RWPE2 (cell line): ENCODE measurements at regions not wholly inside any gene's neighbourhood (a gene's known extent, or its start where the extent isn't known, plus 50 kb on each side); places are given as distances from the start of the nearest gene placed in this dataset.

ENCODE experiments used
- ATAC-seq: fragments of 200-7000 bp; cut with Tn5 transposase; 3 replicates; pipeline ENCODE4 v1.9.1; 2021; ENCODE audit warnings: low read depth
- DNase-seq: peaks from one replicate; pipeline ENCODE4 v3.0.0-alpha.2; 2020; ENCODE audit warnings: low spot score
- H3K27ac ChIP-seq: fragments of 450-650 bp; 2 replicates; pipeline ENCODE4 v1.5.1; 2017; ENCODE audit warnings: mild to moderate bottlenecking; ENCODE audit not compliant: poor library complexity, severe bottlenecking
- H3K27me3 ChIP-seq: fragments of 250-450 bp; sonication (Bioruptor Pico); 2 replicates; pipeline ENCODE4 v1.5.1; 2021; ENCODE audit warnings: mild to moderate bottlenecking, moderate library complexity; ENCODE audit not compliant: insufficient read depth, poor library complexity, severe bottlenecking
- H3K36me3 ChIP-seq: fragments of 250-450 bp; sonication (Bioruptor Pico); 2 replicates; pipeline ENCODE4 v1.5.1; 2020; ENCODE audit warnings: low read depth, mild to moderate bottlenecking, moderate library complexity
- H3K4me1 ChIP-seq: fragments of 250-450 bp; sonication (Bioruptor Pico); 2 replicates; pipeline ENCODE4 v1.5.1; 2021; ENCODE audit warnings: mild to moderate bottlenecking, moderate library complexity; ENCODE audit not compliant: insufficient read depth, poor library complexity, severe bottlenecking
- H3K4me3 ChIP-seq: fragments of 250-450 bp; sonication (Bioruptor Pico); 2 replicates; pipeline ENCODE4 v1.5.1; 2021; ENCODE audit warnings: mild to moderate bottlenecking, moderate library complexity; ENCODE audit not compliant: severe bottlenecking
- H3K9me3 ChIP-seq: fragments of 250-450 bp; sonication (Bioruptor Pico); 2 replicates; pipeline ENCODE4 v1.5.1; 2021; ENCODE audit warnings: mild to moderate bottlenecking, moderate library complexity; ENCODE audit not compliant: severe bottlenecking
- TF ChIP-seq, protein P1 (sequence below): fragments of 450-650 bp; IDR thresholded peaks from one replicate; pipeline ENCODE4 v1.5.1; 2017; ENCODE audit warnings: mild to moderate bottlenecking, moderate library complexity; ENCODE audit not compliant: poor library complexity, severe bottlenecking

DNA sequence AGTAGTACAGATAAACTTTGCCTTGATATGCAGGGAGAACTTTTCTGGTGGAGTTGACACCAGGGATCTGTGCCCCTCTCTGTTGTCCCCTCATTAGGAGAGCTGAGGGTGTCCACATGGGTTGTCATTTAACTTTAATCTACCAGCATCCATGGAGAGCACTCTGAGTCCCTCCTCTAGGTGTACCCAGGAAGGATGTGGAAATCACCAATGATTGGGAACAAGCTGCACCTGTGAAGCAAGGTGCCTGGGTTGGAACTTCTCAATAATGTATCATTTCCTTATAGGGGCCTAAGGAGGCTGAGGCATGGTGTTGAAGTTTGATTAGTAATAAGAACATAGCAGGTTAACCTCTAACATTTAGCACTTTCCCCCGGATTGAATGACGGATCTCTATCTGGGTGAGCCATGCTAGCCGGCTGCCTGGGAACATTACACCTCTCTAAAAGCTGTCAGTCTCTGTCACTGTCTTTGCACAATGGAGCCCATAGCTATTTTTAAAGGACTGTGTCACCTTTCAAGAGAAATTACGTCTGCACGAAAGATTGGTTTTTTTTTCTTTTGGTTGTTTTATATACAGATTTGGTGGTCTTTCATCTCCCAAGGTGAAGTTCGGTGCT lies 239.3 kb downstream of the MAF start:
- Histone ChIP-seq H3K36me3 (no peaks in the 10 kb centered on the region), H3K27ac (no peak overlapping the region), H3K4me1 (peaks cover 6% of the 10 kb centered on the region), H3K27me3 (no peaks in the 10 kb centered on the region), H3K4me3 (no peak overlapping the region), H3K9me3 (no peaks in the 10 kb centered on the region)
- ATAC-seq (no peak), DNase-seq (no peak)
- TF ChIP-seq, protein P1, sequence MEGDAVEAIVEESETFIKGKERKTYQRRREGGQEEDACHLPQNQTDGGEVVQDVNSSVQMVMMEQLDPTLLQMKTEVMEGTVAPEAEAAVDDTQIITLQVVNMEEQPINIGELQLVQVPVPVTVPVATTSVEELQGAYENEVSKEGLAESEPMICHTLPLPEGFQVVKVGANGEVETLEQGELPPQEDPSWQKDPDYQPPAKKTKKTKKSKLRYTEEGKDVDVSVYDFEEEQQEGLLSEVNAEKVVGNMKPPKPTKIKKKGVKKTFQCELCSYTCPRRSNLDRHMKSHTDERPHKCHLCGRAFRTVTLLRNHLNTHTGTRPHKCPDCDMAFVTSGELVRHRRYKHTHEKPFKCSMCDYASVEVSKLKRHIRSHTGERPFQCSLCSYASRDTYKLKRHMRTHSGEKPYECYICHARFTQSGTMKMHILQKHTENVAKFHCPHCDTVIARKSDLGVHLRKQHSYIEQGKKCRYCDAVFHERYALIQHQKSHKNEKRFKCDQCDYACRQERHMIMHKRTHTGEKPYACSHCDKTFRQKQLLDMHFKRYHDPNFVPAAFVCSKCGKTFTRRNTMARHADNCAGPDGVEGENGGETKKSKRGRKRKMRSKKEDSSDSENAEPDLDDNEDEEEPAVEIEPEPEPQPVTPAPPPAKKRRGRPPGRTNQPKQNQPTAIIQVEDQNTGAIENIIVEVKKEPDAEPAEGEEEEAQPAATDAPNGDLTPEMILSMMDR = no peak

DNA sequence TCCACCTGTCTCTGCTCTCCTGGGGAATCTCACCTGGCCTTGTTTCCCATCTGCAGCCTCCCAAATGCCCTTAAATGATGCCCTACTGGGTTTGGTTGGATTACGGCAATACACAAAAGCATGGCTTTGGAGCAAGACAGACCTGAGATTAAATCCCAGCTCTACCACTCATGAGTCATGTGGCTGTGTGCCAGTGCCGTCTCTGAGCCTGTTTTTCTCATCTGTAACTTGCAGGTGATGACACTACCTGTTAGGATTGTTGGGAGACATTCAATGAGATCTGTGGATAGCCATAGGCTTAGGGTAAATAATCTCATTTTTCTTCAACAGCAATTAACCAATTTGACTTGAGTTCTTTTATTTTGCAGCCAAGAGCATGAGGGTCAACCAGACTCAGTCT lies 240.3 kb downstream of the MAF start:
- peak; percentile 96 for ATAC-seq
- TF ChIP-seq, protein P1 = no peak
- no peaks in the 10 kb centered on the region for H3K27me3 ChIP-seq
- no peak overlapping the region for H3K4me3 ChIP-seq
- peak; percentile 78 for DNase-seq
- no peaks in the 10 kb centered on the region for H3K36me3 ChIP-seq
- no peaks in the 10 kb centered on the region for H3K9me3 ChIP-seq
- peaks cover 6% of the 10 kb centered on the region for H3K4me1 ChIP-seq
- H3K27ac ChIP-seq = no peak overlapping the region

DNA sequence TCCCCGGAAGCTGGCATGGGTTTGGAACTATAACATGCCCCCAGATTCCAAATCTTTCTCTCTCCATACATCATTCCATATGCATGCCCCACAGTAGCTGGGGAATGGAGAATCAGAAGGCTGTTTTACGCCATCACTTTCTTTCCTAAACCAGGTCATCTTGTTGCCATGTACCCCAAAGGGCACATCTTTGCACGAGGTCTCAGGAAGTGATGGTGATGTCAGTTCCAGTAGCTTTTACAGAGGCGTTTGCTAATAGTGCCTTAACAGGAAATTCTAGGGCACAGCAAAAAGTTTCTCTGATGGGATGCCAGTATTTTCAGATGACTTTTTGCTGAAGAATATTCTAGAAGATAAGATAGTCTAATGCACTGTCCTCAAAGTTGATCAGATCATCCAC lies 241.5 kb downstream of the MAF start:
- TF ChIP-seq, protein P1 = no peak
- no peak overlapping the region for H3K27ac ChIP-seq
- peaks cover 6% of the 10 kb centered on the region for H3K4me1 ChIP-seq
- DNase-seq = no peak
- no peak overlapping the region for H3K4me3 ChIP-seq
- no peaks in the 10 kb centered on the region for H3K27me3 ChIP-seq
- no peaks in the 10 kb centered on the region for H3K9me3 ChIP-seq
- ATAC-seq = no peak
- no peaks in the 10 kb centered on the region for H3K36me3 ChIP-seq

DNA sequence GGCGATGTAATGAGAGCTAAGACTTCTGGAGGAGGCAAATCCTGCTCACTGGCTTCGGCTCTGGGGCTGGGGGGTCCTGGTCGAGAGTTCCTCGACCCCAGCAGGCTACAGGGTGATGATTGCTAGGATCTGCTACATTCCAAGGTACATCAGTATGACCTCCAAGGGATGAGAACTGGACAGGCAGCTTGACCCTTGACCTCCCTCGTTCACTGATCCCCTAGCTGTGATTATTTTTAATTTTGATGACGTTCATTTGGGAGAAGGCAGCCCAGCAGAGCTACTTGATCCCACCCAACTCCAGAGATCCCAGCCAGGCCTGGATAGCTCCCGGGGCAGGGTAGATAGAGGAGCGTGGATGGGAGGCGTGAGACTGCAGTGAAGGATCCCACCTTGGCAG lies 242.3 kb downstream of the MAF start:
- no peak overlapping the region for H3K27ac ChIP-seq
- TF ChIP-seq, protein P1 = no peak
- DNase-seq (no peak), ATAC-seq (no peak)
- no peaks in the 10 kb centered on the region for H3K36me3 ChIP-seq
- no peaks in the 10 kb centered on the region for H3K9me3 ChIP-seq
- H3K4me1 ChIP-seq = peaks cover 6% of the 10 kb centered on the region
- no peaks in the 10 kb centered on the region for H3K27me3 ChIP-seq
- H3K4me3 ChIP-seq = no peak overlapping the region

DNA sequence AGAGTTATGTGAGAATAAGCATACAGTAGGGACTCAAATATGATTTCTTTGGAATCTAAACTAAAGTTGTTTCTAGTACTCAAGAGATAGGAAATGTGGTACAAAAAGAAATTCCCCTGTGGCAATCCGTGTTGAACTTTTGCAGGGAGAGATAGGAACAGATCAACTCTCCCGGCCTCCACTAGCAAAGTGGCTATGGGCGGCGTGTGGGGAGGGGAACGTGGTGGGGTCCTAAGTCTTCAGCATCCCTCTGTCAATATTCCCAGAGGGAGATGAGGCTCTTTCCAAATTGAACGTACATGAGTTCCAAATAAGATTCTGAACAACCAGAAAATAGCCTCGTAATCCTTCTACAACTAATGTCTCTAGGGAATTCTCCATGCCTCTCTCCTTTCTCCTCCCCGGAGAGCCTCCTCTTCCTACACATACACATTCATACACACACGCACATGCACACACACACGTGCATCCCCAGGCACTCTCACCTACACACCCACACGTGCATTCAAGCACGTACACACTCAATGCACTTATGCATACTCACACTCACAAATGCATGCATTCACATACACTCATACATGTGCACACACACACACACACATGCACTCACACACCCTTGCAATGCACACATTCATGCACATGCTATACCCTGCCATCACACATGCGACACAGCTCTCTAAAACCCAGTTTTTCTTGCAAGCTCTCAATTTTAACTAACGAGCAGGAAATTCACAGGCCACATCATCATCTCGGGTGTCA lies 244.8 kb downstream of the MAF start:
- Histone ChIP-seq H3K27ac (no peak overlapping the region), H3K27me3 (no peaks in the 10 kb centered on the region), H3K36me3 (no peaks in the 10 kb centered on the region), H3K4me1 (peaks cover 4% of the 10 kb centered on the region), H3K9me3 (no peaks in the 10 kb centered on the region), H3K4me3 (no peak overlapping the region)
- TF ChIP-seq, protein P1 = no peak
- ATAC-seq (no peak), DNase-seq (no peak)
